ENCODE measurements at regions not wholly inside any gene's neighbourhood (a gene's known extent, or its start where the extent isn't known, plus 50 kb on each side); places are given as distances from the start of the nearest gene placed in this dataset.
A peak's percentile ranks its signal among the peaks of the same experiment; 100 is the strongest.
"Not testable (repeated sequence)": the region's sequence is repeated elsewhere in the genome, so short reads cannot be mapped to it uniquely, and the experiment has no call there.

GRCh38 chr9:42798571-42798970 lies 615.1 kb downstream of the SPATA31A6 start:
- H3K27me3 ChIP-seq; H3K4me3 ChIP-seq; H3K36me3 ChIP-seq (ENCODE audit: low read depth, missing control alignments); H3K27ac ChIP-seq; intact Hi-C loops (cut with DNase I; ENCODE audit: low total_unique reads); H3K9me3 ChIP-seq; DNase-seq; H3K4me1 ChIP-seq: not testable (repeated sequence)
- 28 to 58% methylated on average over 1 of the region's 1 CpG for WGBS, 2 donors
- TF ChIP-seq CTCF (IDR thresholded peaks at IDR 0.05): peak in 1 of 3 experiments; percentile 13

GRCh38 chr9:42802716-42803115 lies 619.3 kb downstream of the SPATA31A6 start:
- DNase-seq; H3K9me3 ChIP-seq; H3K4me3 ChIP-seq; H3K36me3 ChIP-seq (ENCODE audit: low read depth, missing control alignments); H3K4me1 ChIP-seq; intact Hi-C loops (cut with DNase I; ENCODE audit: low total_unique reads); H3K27ac ChIP-seq; H3K27me3 ChIP-seq: not testable (repeated sequence)
- WGBS, 2 donors: 71 to 75% methylated on average over 4 of the region's 4 CpGs

GRCh38 chr9:42806674-42807073 lies 623.2 kb downstream of the SPATA31A6 start:
- H3K27me3 ChIP-seq; H3K27ac ChIP-seq; H3K4me3 ChIP-seq; H3K4me1 ChIP-seq; H3K36me3 ChIP-seq (ENCODE audit: low read depth, missing control alignments); DNase-seq; H3K9me3 ChIP-seq; intact Hi-C loops (cut with DNase I; ENCODE audit: low total_unique reads): not testable (repeated sequence)
- 29 to 50% methylated on average over 1 to 12 of the region's 25 CpGs for WGBS, 2 donors

- no CpG with 5 or more reads among the region's 1 CpG for WGBS, 2 donors
- DNase-seq; H3K36me3 ChIP-seq (ENCODE audit: low read depth, missing control alignments); intact Hi-C loops (cut with DNase I; ENCODE audit: low total_unique reads); H3K4me1 ChIP-seq; H3K27me3 ChIP-seq; H3K9me3 ChIP-seq; H3K4me3 ChIP-seq; H3K27ac ChIP-seq: not testable (repeated sequence)
Observed at GRCh38 chr9:42821468-42821867, 638.0 kb downstream of the SPATA31A6 start.

GRCh38 chr9:42848156-42848555 lies 664.7 kb downstream of the SPATA31A6 start:
- H3K36me3 ChIP-seq (ENCODE audit: low read depth, missing control alignments); DNase-seq; H3K9me3 ChIP-seq; H3K4me3 ChIP-seq; H3K4me1 ChIP-seq; intact Hi-C loops (cut with DNase I; ENCODE audit: low total_unique reads); H3K27me3 ChIP-seq; H3K27ac ChIP-seq: not testable (repeated sequence)
- no CpG with 5 or more reads among the region's 3 CpGs for WGBS, 2 donors

- intact Hi-C loops (cut with DNase I; ENCODE audit: low total_unique reads); H3K4me1 ChIP-seq; H3K27ac ChIP-seq; H3K36me3 ChIP-seq (ENCODE audit: low read depth, missing control alignments); DNase-seq; H3K9me3 ChIP-seq; H3K27me3 ChIP-seq; H3K4me3 ChIP-seq: not testable (repeated sequence)
- WGBS, 2 donors: 27 to 39% methylated on average over 11 to 17 of the region's 48 CpGs
Observed at GRCh38 chr9:42850896-42851693, 667.6 kb downstream of the SPATA31A6 start.

- peak overlapping the region in 1 of 2 donors; percentile 13 for H3K4me3 ChIP-seq
- H3K27me3 ChIP-seq; H3K9me3 ChIP-seq; intact Hi-C loops (cut with DNase I; ENCODE audit: low total_unique reads); H3K36me3 ChIP-seq (ENCODE audit: low read depth, missing control alignments); H3K27ac ChIP-seq; DNase-seq; H3K4me1 ChIP-seq: not testable (repeated sequence)
- no CpG with 5 or more reads among the region's 23 CpGs for WGBS, 2 donors
Observed at GRCh38 chr9:42851701-42852100, 668.2 kb downstream of the SPATA31A6 start.

GRCh38 chr9:42852133-42852930 lies 668.9 kb downstream of the SPATA31A6 start:
- H3K9me3 ChIP-seq; H3K27me3 ChIP-seq; H3K4me1 ChIP-seq; intact Hi-C loops (cut with DNase I; ENCODE audit: low total_unique reads); H3K27ac ChIP-seq; H3K36me3 ChIP-seq (ENCODE audit: low read depth, missing control alignments): not testable (repeated sequence)
- H3K4me3 ChIP-seq: peak overlapping the region in 1 of 2 donors; percentile 13
- peak; percentile 64 for DNase-seq
- WGBS, 2 donors: 1% methylated on average over 27 to 35 of the region's 66 CpGs

- intact Hi-C loops (cut with DNase I; ENCODE audit: low total_unique reads); DNase-seq; H3K4me3 ChIP-seq; H3K36me3 ChIP-seq (ENCODE audit: low read depth, missing control alignments); H3K9me3 ChIP-seq; H3K27ac ChIP-seq; H3K27me3 ChIP-seq; H3K4me1 ChIP-seq: not testable (repeated sequence)
- 76 to 85% methylated on average over 1 of the region's 1 CpG for WGBS, 2 donors
Observed at GRCh38 chr9:42860133-42860532, 676.7 kb downstream of the SPATA31A6 start.

- 73 to 89% methylated on average over 1 of the region's 1 CpG for WGBS, 2 donors
- DNase-seq; H3K4me1 ChIP-seq; H3K4me3 ChIP-seq; H3K27ac ChIP-seq; H3K36me3 ChIP-seq (ENCODE audit: low read depth, missing control alignments); H3K9me3 ChIP-seq; intact Hi-C loops (cut with DNase I; ENCODE audit: low total_unique reads); H3K27me3 ChIP-seq: not testable (repeated sequence)
Observed at GRCh38 chr9:42862465-42862864, 679.0 kb downstream of the SPATA31A6 start.
